Neural cell (in vitro differentiated cells): ENCODE measurements at regions not wholly inside any gene's neighbourhood (a gene's known extent, or its start where the extent isn't known, plus 50 kb on each side); places are given as distances from the start of the nearest gene placed in this dataset.

ENCODE experiments used
- EZH2 ChIP-seq: fragments of 200-600, 300-800 bp; shearing (Covaris generic), sonication (generic); IDR thresholded peaks from 2 replicates; pipeline ENCODE4 v1.6.1; 2014; ENCODE audit warnings: antibody characterized with exemption, low read length, borderline replicate concordance, mild to moderate bottlenecking; ENCODE audit not compliant: insufficient read depth, poor library complexity, severe bottlenecking
- REST ChIP-seq: IDR thresholded peaks from 2 replicates; pipeline ENCODE4 v1.6.1; 2012; ENCODE audit warnings: borderline replicate concordance
- TF ChIP-seq, protein P1 (sequence below): fragments of 450-650 bp; IDR thresholded peaks from 2 replicates; pipeline ENCODE4 v1.5.1; 2014; ENCODE audit warnings: antibody characterized with exemption, mild to moderate bottlenecking, moderate library complexity; ENCODE audit not compliant: poor library complexity, severe bottlenecking

- TF ChIP-seq, protein P1, sequence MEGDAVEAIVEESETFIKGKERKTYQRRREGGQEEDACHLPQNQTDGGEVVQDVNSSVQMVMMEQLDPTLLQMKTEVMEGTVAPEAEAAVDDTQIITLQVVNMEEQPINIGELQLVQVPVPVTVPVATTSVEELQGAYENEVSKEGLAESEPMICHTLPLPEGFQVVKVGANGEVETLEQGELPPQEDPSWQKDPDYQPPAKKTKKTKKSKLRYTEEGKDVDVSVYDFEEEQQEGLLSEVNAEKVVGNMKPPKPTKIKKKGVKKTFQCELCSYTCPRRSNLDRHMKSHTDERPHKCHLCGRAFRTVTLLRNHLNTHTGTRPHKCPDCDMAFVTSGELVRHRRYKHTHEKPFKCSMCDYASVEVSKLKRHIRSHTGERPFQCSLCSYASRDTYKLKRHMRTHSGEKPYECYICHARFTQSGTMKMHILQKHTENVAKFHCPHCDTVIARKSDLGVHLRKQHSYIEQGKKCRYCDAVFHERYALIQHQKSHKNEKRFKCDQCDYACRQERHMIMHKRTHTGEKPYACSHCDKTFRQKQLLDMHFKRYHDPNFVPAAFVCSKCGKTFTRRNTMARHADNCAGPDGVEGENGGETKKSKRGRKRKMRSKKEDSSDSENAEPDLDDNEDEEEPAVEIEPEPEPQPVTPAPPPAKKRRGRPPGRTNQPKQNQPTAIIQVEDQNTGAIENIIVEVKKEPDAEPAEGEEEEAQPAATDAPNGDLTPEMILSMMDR = no peak
- TF ChIP-seq REST = no peak
- no peak for TF ChIP-seq EZH2
Observed at GRCh38 chr17:6343736-6344135, 91.2 kb downstream of the AIPL1 start.
